HG03039 (cell line): ENCODE measurements at regions not wholly inside any gene's neighbourhood (a gene's known extent, or its start where the extent isn't known, plus 50 kb on each side); places are given as distances from the start of the nearest gene placed in this dataset.
A peak's percentile ranks its signal among the peaks of the same experiment; 100 is the strongest.
"Not testable (repeated sequence)": the region's sequence is repeated elsewhere in the genome, so short reads cannot be mapped to it uniquely, and the experiment has no call there.

Experiments used
- ATAC-seq: cut with Tn5 transposase; IDR thresholded peaks from one replicate; pipeline ENCODE4 v1.9.1; 2021; ENCODE audit warnings: mild to moderate bottlenecking, moderate library complexity; ENCODE audit not compliant: unreplicated experiment

- no peak for ATAC-seq
Measured at GRCh38 chr2:142758973-142759372, 118.5 kb upstream of the KYNU start.

DNA sequence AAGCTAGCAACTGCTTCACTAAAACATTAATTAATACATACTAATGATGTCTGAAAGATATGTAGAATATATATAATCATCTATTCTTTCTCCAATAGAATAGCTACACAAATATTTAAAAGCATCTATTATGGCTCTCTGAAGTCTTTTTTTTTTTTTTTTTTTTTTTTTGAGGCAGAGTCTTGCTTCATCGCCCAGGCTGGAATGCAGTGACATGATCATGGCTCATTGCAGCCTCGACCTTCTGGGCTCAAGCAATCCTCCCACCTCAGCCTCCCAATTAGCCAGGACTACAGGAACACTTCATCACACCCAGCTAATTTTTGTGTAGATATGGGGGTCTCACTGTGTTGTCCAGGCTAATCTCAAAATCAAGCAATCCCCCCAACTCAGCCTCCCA, 120.4 kb upstream of the KYNU start:
- ATAC-seq: no peak

DNA sequence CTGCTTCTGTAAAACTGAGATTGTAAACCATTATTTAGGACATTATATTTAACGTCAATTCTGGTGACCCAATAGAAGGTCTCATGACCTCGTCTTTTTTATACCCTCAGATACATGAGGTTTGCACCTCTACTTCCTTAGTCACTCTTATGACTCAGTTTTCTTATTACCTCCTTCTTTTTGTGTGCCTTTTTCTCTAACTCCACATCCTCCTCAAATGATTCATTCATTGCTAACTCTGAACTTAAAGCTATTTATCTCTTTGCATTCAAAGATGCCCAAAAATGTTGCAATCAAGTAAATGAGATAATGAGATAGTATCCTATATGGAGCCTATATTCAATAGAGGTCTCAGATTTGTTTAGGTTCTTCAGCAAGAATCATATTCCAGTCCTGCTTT, 121.0 kb upstream of the KYNU start:
- ATAC-seq: no peak

DNA sequence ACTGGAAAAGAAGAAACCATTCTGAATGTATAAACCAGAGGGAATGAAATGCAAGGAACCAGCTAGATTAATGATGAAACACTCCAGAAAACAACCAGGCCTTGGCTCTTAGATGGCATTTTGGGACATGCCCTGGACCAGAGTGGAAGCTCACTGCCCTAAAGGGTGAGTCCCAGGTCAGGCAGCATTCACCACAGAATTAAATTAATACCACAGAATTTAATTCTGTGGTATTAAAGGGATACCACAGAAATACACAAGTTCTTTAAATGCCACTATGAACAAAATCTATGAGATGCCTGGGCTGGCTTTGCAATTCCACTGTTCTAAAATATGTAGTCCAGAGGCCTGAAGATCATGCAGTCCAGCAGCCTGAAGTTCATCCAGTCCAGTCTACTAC, 122.3 kb upstream of the KYNU start:
- ATAC-seq: no peak

- no peak for ATAC-seq
Measured at GRCh38 chr2:142754182-142754581, 123.3 kb upstream of the KYNU start.

GRCh38 chr2:142750858-142751257, 126.6 kb upstream of the KYNU start:
- no peak for ATAC-seq

GRCh38 chr2:142748559-142749099, 128.8 kb upstream of the KYNU start:
- no peak for ATAC-seq

GRCh38 chr2:142745691-142746090, 131.8 kb upstream of the KYNU start:
- ATAC-seq: no peak

GRCh38 chr2:142742371-142743214, 134.9 kb upstream of the KYNU start:
- peak; percentile 13 for ATAC-seq

DNA sequence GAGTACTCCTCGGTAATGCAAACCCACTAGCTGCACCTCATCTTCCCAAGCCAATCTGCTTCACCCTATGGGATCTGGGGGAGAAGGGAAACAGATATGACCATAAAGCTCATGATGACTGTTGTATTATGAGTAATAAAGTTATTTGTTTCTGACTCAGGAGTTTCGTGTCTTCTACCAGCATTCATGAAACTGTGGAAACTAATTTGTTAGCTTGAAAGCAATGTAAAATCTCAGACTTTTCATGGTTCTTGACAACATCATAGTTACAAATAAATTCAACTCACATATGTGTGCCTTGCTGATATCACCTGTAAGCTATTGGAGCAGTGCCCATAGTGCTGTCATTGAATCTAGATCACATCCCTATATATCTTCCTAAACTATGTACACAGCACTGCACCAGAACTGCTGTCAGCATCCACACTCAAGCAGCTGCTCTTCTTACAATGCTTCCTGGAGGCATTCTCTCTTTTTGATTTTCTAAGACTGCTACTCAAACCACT, 135.6 kb upstream of the KYNU start:
- ATAC-seq: peak; percentile 81

DNA sequence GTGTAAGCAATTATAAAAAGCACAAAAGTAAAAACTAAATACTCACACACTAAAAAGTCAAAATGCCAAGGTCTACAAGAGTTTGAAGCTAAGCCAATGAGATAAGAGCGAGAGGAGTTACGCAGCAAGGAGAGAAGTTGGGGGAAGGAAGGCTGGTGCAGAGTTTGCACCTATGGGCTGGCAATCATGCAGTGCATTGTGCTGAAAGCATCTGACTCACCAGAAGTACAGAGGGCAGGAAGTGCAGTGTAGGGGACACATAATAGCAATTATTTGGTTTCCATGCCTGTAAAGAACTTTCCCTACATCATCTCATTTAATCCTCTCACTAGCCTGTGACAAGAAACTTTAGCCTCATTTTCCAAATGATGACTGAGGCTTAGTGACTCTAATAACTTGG, 142.7 kb upstream of the KYNU start:
- no peak for ATAC-seq

DNA sequence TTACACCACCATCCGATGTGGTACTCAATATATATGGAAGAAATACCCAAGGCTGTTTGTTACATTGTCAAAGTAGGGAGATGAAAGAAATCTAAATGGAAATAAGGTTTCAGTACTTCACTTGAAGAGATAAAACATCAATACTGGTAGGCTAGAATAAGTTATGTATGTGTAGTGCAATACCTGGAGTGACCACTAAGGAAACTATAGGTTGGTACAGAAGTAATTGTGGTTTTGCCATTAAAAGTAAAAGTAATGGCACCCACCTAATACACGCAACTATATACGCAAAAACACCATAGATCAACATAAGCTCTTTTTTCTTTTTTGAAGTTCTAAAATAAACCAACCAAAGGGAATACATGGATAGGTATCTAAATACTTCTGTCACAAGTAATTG, 143.2 kb upstream of the KYNU start:
- ATAC-seq: no peak

DNA sequence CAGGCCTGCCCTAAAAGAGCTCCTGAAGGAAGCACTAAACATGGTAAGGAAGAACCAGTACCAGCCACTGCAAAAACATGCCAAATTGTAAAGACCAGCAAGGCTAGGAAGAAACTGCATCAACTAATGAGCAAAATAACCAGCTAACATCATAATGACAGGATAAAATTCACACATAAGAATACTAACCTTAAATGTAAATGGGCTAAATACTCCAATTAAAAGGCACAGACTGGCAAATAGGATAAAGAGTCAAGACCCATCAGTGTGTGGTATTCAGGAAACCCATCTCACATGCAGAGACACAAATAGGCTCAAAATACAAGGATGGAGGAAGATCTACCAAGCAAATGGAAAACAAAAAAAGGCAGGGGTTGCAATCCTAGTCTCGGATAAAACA, 147.7 kb upstream of the KYNU start:
- ATAC-seq: not testable (repeated sequence)

- ATAC-seq: not testable (repeated sequence)
Measured at GRCh38 chr2:142727821-142728478, 149.5 kb upstream of the KYNU start.

DNA sequence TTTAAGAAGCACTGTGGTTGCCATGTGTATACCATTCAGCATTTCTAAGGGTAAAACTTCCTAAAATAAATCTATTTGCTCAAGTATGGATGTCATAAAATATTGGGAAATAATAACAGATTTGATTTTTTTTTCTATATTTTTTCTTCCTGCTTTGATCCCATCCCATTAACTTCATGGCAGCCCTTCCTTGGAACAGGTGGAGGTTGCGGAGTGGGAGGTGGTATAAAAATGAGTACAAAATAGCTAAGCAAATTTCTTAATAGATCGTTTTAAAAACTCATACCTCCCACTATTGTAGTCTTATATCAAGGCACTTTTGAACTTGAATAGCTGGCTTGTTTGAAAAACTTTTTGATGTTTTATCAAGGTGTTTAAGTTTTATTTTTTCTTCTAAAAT, 152.1 kb upstream of the KYNU start:
- no peak for ATAC-seq

DNA sequence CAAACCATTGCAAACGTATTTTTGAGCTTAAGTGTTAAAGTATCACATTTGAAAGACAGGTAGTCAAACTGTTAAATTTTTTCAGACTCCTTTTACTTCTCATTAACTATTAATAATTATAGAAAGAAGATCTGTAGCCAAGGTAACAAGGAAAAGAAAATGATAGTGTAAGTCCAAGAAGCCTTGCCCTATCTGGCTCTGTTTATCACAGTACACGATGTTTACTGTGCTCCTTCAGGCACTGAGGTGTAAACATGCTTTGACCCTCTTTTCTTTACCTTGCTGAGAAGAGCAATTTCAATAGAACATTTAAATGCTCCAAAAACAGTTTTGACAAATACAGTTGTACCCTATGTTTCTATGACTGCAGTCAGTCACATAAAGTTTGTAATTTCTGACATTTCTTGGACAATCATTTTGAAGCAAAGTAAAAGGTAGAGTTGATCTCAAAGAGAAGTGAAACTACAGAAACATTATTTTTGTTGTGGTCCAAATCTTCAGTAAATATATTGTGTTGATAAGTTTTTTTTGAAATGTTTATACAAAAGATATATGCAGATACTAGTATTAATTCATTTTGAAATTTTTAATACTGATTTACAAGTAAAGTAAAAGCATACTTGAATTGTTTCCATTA, 152.6 kb upstream of the KYNU start:
- no peak for ATAC-seq

- ATAC-seq: no peak
Measured at GRCh38 chr2:142724186-142724585, 153.3 kb upstream of the KYNU start.

GRCh38 chr2:142723236-142723635, 154.2 kb upstream of the KYNU start:
- peak; percentile 46 for ATAC-seq

GRCh38 chr2:142722569-142722968, 154.9 kb upstream of the KYNU start:
- no peak for ATAC-seq

GRCh38 chr2:142722086-142722485, 155.4 kb upstream of the KYNU start:
- no peak for ATAC-seq

GRCh38 chr2:142721015-142721414, 156.4 kb upstream of the KYNU start:
- no peak for ATAC-seq
